ENCODE measurements at regions not wholly inside any gene's neighbourhood (a gene's known extent, or its start where the extent isn't known, plus 50 kb on each side); places are given as distances from the start of the nearest gene placed in this dataset.
"Not testable (repeated sequence)": the region's sequence is repeated elsewhere in the genome, so short reads cannot be mapped to it uniquely, and the experiment has no call there.

DNA sequence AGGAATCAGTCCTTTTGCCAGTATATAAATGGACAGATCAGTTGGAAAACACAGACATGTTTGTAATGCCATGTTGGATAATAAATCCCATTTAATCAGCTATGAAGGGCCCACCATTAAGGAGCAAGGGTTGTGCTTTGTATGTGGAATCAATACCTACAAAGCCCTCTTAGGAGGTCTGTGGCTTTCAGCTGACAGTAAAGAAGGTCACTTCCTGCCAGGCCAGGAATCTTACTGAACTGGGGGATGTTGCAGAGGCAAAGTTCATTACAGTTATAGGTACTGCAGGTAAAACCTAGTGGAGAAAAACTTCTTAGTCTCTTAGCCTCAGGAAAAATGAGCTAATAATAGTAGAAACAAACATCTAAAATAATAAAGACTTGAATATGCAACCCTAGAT is 129.5 kb downstream of the FAM76B start:
- ATAC-seq (ENCODE audit: poor library complexity) (no peak), DNase-seq (no peak)
- intact Hi-C loops (cut with DNase I), result no loop called here

DNA sequence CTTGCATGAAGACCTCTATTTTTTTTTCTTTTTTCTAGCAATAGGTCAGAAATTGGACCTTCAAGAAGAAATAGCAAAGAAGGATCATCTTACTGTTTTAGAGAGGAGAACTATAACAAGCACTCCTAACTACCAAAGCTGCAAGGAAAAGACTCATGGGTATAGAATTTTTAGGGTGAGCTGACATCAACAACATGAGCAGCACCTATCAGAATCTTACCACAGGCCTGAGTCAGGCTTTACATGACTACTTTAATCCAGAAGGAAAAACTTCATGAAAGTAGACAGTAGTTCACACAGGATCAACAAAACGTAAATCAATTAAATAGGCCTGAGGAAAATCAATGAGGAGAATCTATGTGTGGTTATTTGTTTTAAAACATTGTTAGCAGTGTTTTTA is 130.5 kb downstream of the FAM76B start:
- intact Hi-C loops (cut with DNase I), result no loop called here
- ATAC-seq (ENCODE audit: poor library complexity) (no peak), DNase-seq (no peak)

- no peak for DNase-seq
- ATAC-seq (ENCODE audit: poor library complexity), result no peak
- intact Hi-C loops (cut with DNase I), result no loop called here
These were observed 134.0 kb downstream of the FAM76B start for GRCh38 chr11:95655536-95655935.

GRCh38 chr11:95653680-95654079 is 135.9 kb downstream of the FAM76B start:
- intact Hi-C loops (cut with DNase I), result no loop called here
- ATAC-seq (ENCODE audit: poor library complexity) (no peak), DNase-seq (no peak)

DNA sequence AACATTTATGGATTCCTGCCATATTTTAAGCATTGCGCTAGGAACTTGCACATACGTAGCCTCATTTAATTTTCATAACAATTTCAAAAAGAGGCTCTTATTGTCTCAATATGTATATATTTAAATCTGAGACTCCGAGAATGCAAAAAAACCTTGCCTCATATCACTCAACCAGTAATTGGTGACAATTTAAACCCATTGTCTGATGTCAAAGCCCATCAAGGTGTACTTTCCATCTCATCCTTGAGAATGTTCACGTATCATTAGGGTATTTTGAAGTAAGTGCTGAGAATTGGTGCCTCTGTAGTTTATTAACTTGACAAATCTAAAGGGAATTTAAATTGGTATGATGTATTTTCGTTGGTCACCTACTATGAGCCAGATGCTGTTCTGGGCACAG is 136.5 kb downstream of the FAM76B start:
- intact Hi-C loops (cut with DNase I), result no loop called here
- no peak for ATAC-seq (ENCODE audit: poor library complexity)

DNA sequence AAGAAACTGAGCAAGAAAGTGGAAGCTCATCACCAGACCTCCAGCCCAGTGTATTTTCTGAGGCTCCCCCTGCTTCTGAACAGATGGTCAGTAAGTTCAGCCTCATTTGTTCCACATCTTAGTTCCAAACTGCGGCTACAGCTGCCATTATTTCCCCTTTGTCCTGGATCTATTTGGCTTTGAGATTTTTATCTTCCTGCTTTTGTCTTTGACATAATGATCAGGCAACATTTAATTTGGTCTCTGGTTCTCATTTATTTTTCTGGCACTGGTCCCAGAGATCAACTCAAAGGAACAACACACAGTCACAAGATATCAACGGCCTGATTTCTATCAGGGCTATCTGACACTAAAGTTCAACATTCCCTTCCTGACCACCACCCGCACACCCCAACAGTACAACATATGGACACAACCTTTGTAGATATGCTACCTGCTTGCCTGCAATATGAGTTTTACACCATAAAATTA is 137.5 kb downstream of the FAM76B start:
- intact Hi-C loops (cut with DNase I), result no loop called here
- DNase-seq (no peak), ATAC-seq (ENCODE audit: poor library complexity) (peak; percentile 31)

More for the DNA sequence above, 136.5 kb downstream of the FAM76B start:
- no peak for DNase-seq

DNA sequence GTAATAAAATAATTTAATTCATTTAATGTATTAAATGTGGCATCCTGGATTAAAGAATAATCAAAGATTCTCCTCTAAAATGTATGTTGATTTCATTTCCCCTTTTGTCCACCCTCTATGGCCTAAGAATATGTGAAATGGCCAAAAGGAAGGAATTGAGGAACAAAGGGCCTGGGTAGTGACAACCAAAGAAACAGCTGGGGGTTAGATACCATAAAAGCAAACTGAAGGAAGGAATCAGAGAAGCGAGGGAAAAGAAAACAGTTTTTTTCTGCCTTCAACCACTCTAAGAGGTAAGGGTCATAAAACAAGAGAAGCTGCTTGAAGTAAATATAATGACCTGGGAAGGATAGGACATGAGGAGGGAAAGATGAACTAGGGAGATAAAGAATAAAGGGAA is 139.3 kb downstream of the FAM76B start:
- ATAC-seq (ENCODE audit: poor library complexity), result no peak
- intact Hi-C loops (cut with DNase I), result no loop called here
- DNase-seq, result no peak

GRCh38 chr11:95647871-95648270 is 141.7 kb downstream of the FAM76B start:
- no peak for DNase-seq
- no peak for ATAC-seq (ENCODE audit: poor library complexity)
- intact Hi-C loops (cut with DNase I), result no loop called here

- DNase-seq (no peak), ATAC-seq (ENCODE audit: poor library complexity) (no peak)
- intact Hi-C loops (cut with DNase I), result no loop called here
These were observed 142.2 kb downstream of the FAM76B start for GRCh38 chr11:95647355-95647754.

GRCh38 chr11:95641495-95641894 is 148.1 kb downstream of the FAM76B start:
- DNase-seq, result no peak
- ATAC-seq (ENCODE audit: poor library complexity), result peak; percentile 31
- intact Hi-C loops (cut with DNase I), result no loop called here

DNA sequence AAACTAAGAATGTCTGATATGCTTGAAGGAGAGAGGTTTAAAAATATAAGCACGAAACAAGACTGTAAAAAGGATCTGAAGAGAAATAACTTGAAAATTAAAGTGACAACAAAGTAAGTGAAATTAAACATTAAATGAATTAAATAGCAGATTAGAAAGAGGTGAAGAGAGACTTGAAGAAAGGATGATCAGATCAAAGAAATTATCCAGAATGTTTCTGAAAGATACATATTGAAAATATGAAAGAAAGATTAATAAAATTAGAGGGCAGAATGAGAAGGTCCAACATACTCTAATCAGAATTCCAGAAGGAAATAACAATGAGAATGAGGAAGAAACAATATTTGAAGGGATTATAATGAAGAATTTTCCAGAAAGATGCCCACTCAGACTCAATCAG is 151.1 kb downstream of the FAM76B start:
- ATAC-seq (ENCODE audit: poor library complexity), result no peak
- DNase-seq, result no peak
- intact Hi-C loops (cut with DNase I), result no loop called here

DNA sequence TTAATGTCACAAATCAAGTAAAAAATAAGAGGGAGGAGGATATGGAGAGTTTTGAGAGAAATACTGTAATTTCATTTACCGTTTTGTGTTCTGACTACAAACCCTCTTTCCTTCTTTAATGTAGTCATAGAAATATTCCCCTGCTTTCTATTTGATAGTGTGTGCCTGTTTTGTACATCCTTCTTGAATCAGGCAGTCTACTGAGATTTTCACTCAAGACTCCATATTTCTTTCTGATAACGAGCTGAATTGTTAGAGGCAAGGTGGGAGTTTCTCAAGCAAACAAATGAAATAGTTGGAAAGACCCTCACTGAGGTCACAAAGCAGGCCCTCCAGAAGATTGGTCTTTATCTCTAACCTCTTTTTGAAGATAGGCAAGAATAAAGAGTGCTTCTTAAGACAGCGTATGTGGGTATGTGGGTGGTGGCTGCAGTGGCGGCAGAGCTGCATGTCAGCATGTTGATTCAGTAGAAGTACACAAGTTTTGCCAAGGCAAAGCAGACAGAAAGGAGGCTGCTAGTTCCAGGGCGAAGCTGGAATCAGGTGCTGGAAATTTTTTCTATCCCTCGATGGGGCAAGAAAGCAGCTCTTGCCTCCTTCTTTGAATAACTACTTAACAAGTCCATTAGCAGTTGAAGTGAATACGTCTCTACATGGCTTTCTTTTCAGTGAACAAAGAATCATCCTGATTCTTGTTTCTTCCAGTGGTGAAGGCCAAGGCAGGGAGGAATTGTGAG is 164.2 kb downstream of the FAM76B start:
- DNase-seq (no peak), ATAC-seq (ENCODE audit: poor library complexity) (no peak)
- intact Hi-C loops (cut with DNase I), result no loop called here

DNA sequence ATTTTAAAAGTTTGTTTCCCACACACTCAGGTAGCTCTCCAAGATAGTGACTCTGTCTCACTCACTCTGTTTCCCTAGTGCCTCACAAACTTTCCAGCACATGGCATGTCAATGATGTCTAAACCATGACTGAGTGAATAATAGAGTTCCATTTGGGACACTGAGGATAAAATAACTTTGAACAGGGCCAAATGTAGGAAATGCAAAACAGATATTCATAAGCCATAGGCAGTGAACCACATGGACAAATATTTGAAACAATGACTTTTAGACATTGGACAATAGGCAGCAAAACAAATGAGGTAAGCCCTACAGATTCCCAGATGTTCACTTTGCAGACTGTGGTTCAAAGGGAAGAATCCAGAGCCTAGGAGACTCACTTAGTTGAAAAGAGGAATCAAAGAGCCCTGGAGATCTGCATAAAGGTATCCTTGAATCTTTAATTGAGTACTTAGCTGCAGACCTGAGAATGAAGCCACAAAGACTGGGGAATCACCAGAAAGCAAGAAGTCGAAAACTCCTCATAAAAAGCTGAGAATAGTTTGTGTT is 173.3 kb downstream of the FAM76B start:
- no peak for DNase-seq
- intact Hi-C loops (cut with DNase I), result no loop called here
- no peak for ATAC-seq (ENCODE audit: poor library complexity)

DNA sequence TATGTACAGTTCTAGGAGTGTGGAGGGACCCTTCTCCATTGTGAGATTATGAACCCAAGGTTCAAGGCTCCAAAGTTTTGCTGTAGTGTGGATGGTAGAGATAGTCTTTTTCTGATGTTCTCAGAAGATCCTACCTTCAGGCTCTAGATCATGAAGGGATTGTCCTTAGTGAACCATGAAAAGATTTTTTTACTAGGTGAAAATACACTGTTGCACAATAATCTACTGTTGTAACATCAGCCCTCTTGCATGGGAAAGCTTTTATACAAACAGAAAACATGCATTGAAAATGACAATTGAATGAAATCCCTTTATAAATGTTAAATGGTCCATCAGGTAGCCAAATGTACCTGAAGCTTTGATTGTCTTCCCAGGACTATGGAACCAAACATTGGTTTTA is 177.8 kb downstream of the FAM76B start:
- no peak for DNase-seq
- no peak for ATAC-seq (ENCODE audit: poor library complexity)
- intact Hi-C loops (cut with DNase I), result no loop called here

DNA sequence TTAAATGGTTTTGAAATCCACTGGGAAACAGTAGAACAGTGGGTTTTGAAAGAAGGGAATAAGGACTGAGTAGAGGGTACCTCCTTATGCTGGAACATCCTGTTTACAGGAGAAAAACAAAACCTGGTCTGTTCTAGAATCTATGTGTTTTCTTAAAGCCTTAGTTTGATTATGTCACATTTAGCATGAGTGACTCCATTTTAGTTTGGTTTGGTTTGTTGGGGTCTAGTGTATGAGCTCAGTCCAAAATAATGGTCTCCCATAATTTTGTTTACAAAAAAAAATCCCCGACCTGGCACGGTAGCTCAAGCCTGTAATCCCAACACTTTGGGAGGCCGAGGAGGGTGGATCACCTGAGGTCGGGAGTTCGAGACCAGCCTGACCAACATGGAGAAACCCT is 179.4 kb downstream of the FAM76B start:
- DNase-seq; ATAC-seq (ENCODE audit: poor library complexity); intact Hi-C loops (cut with DNase I): not testable (repeated sequence)

DNA sequence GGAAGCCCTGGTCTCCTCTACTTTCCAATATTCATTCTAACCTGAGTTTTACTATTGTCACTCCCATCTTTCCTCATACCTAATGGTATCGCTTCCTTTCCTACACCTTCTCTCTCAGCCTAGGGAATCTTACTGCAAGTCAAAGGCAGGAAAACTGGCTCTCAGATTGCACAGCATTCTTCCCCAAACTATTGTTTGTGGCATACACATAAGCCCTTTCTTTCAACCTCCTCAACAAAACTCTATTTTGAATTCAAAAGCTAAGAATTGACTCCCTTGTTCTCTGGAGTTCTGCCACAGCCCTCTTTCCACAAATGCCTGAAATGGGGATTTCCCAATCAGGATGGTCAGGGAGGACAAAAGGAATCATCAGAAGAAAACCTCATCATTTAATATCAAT is 181.5 kb downstream of the FAM76B start:
- ATAC-seq (ENCODE audit: poor library complexity) (no peak), DNase-seq (no peak)
- intact Hi-C loops (cut with DNase I), result no loop called here

- DNase-seq (no peak), ATAC-seq (ENCODE audit: poor library complexity) (no peak)
- intact Hi-C loops (cut with DNase I), result no loop called here
These were observed 182.8 kb downstream of the FAM76B start for GRCh38 chr11:95606824-95607223.

DNA sequence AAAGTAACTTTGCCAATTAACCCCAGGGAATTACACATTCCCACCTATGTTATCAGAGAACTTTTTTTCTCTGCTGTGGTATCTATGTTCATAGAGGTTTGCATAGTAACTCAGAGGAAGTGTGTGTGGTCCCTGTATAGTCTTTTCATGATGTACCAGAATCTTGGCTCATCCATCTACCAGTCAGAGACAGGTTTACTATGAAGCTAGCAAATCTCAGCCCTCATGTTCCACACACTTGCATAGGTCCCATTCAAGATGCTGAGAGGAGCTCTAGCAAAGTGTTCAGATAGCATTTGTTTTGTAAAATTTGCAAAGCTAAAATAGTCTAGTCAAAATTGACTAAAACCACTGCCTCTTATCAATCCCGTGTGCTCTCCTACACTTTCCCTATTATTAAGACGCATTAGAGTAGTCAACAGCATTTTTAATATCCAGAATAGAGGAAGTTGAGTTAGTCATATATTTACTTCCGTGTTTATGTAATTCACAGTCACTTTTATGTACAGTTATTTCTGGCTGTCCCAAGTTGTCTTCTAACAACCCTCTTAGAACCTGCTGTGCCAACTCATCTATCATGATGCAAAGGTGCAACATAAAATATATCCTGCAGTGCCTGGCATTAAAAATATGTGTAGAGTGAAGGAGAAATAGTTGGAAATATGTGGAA is 184.2 kb downstream of the FAM76B start:
- DNase-seq (no peak), ATAC-seq (ENCODE audit: poor library complexity) (no peak)
- intact Hi-C loops (cut with DNase I), result no loop called here

DNA sequence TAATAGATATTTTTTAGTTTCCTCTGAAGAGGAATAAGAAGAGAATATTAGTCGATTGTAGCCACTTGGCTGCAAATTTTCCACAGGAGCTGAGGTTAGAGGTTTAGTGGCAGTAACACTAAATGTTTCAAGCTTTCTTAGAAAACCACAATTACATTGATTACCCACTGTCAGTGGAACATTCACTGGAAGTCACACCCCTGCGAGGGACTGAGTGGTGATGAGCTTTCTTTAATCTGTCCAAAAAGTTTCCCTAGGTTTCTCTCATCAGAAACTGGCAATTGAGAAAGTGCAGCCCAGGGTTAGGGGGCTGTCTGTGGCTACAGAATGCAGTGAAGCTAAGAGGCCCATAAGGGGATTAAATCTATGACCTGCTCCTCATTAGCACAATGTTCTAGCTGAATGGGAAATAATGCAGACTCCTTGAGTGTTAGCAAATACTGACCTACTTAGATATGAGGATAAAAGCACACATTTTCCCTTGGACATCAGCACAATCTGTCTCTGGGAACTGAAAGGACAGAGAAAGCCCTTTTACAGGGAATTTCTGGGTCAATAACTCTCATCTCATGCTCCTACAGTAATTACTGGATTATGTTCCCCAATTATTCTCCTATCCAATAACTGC is 189.5 kb downstream of the FAM76B start:
- DNase-seq, result no peak
- no peak for ATAC-seq (ENCODE audit: poor library complexity)
- intact Hi-C loops (cut with DNase I), result no loop called here

DNA sequence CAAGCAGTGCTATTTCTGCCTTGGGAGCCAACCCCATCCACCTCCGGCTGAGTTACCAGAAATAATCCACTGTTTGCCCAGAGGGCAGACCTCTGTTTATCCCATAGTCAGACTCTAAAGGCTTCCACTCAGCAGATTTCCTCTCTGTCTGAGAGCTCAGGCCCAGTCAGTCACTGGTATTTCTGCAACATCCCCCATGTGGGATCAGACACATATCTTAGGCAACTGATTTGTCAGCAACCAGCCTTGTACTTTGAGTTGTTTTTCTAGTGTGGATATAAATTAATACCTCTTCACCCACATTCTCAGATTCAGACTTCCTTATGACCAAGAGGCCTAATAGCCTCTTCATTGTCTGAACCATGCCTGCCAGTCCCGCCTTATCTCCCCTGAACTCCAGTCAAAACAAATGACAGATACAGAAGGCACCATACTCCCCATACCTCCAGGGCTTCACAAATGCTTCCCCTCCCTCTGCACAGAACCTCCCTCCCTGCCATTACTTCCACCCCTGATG is 193.6 kb downstream of the FAM76B start:
- no peak for ATAC-seq (ENCODE audit: poor library complexity)
- intact Hi-C loops (cut with DNase I), result no loop called here
- DNase-seq, result no peak

Measured in Right ventricle myocardium superior (tissue), 1 donor.